GM12878 (cell line): ENCODE measurements at regions not wholly inside any gene's neighbourhood (a gene's known extent, or its start where the extent isn't known, plus 50 kb on each side); places are given as distances from the start of the nearest gene placed in this dataset.

ENCODE experiments used
- ATAC-seq: fragments of 200-7000 bp; cut with Tn5 transposase; 3 replicates; pipeline ENCODE4 v1.9.1; 2020; ENCODE audit warnings: mild to moderate bottlenecking, moderate library complexity
- BruUV-seq: library from RNA; stranded (reverse); fragments of 400-500 nt; replicated peaks from 2 replicates; lab custom pipeline; 2021; lab: Mats Ljungman, UMichigan
- CTCF ChIA-PET: fragments of 300-600 bp; sonication (Branson Sonifier 250); formaldehyde crosslinking; extraction: SDS; loops from one replicate; lab custom pipeline; 2021; ENCODE audit warnings: inconsistent platforms; lab: Yijun Ruan, JAX
- POLR2A ChIA-PET: fragments of 350-600 bp; formaldehyde crosslinking; extraction: SDS; loops from one replicate; lab custom pipeline; 2021; ENCODE audit warnings: inconsistent platforms; lab: Charles Lee
- RAD21 ChIA-PET: fragments of 300-600 bp; sonication (Branson Sonifier 250); formaldehyde crosslinking; loops from one replicate; lab custom pipeline; 2023; ENCODE audit warnings: antibody characterized with exemption; ENCODE audit not compliant: unreplicated experiment; lab: Charles Lee
- SMC1A ChIA-PET: fragments of 300-600 bp; sonication (Branson Sonifier 250); formaldehyde crosslinking; loops from one replicate; lab custom pipeline; 2023; ENCODE audit not compliant: unreplicated experiment, uncharacterized antibody; lab: Charles Lee
- DNase-seq: peaks from one replicate; pipeline ENCODE4 v3.0.0-alpha.2; 2011; ENCODE audit warnings: low read depth, low spot score
- FAIRE-seq: peaks from 3 replicates; lab custom pipeline; 2011; peaks lifted over from hg19 to GRCh38; lab: Jason Lieb, UNC
- H2AFZ ChIP-seq: 2 replicates; pipeline ENCODE4 v1.6.0; 2011; ENCODE audit warnings: low read depth, low read length, control low read depth; ENCODE audit not compliant: control insufficient read depth
- H3K27ac ChIP-seq: 2 replicates; pipeline ENCODE4 v1.5.1; 2011; ENCODE audit warnings: control low read depth; ENCODE audit not compliant: control insufficient read depth, insufficient read depth
- H3K27me3 ChIP-seq, 2 experiments: replicated peaks in 1 of 2; 2 replicates each; pipeline versions ENCODE4 v1.6.0 to v1.6.1; 2011; ENCODE audit warnings: low read length in 1 of 2; ENCODE audit not compliant: control insufficient read depth in 2 of 2, insufficient read depth in 2 of 2
- H3K36me3 ChIP-seq, 2 experiments: 2 replicates each; pipeline ENCODE4 v1.5.1; 2011; ENCODE audit warnings: low read length in 1 of 2; ENCODE audit not compliant: control insufficient read depth in 2 of 2, insufficient read depth in 2 of 2
- H3K4me1 ChIP-seq: 2 replicates; pipeline ENCODE4 v1.6.1; 2011; ENCODE audit warnings: mild to moderate bottlenecking, low read length, moderate library complexity, mixed read lengths; ENCODE audit not compliant: control insufficient read depth, insufficient read depth
- H3K4me2 ChIP-seq: 2 replicates; pipeline ENCODE4 v1.6.0; 2011; ENCODE audit warnings: control low read depth; ENCODE audit not compliant: control insufficient read depth, insufficient read depth
- H3K4me3 ChIP-seq: fragments of 200-600 bp; sonication (generic); 2 replicates; pipeline ENCODE4 v1.5.1; 2016
- H3K79me2 ChIP-seq: 2 replicates; pipeline ENCODE4 v1.6.0; 2011; ENCODE audit warnings: low read length; ENCODE audit not compliant: control insufficient read depth, insufficient read depth
- H3K9ac ChIP-seq: 2 replicates; pipeline ENCODE4 v1.8.0; 2011; ENCODE audit warnings: low read length, control low read depth, mixed read lengths; ENCODE audit not compliant: control insufficient read depth, insufficient read depth
- H3K9me3 ChIP-seq: replicated peaks from 3 replicates; pipeline ENCODE4 v1.5.1; 2011; ENCODE audit warnings: mild to moderate bottlenecking, low read length; ENCODE audit not compliant: control insufficient read depth, insufficient read depth
- H4K20me1 ChIP-seq: 2 replicates; pipeline ENCODE4 v1.6.0; 2011; ENCODE audit not compliant: control insufficient read depth, insufficient read depth
- ASH2L ChIP-seq: fragments of 300-600, 200-600 bp; sonication (generic); IDR thresholded peaks from 2 replicates; pipeline ENCODE4 v1.6.1; 2017; ENCODE audit warnings: low read depth, mild to moderate bottlenecking, borderline replicate concordance
- CBFB ChIP-seq: IDR thresholded peaks from 2 replicates; pipeline ENCODE4 v1.6.1; 2016; ENCODE audit warnings: antibody characterized with exemption, low read depth
- CBX5 ChIP-seq: sonication (generic); IDR thresholded peaks from 2 replicates; pipeline ENCODE4 v1.6.1; 2016; ENCODE audit warnings: low read depth, moderate library complexity, mild to moderate bottlenecking, inconsistent platforms
- CHD2 ChIP-seq: IDR thresholded peaks from 2 replicates; pipeline ENCODE4 v1.6.1; 2011; ENCODE audit warnings: low read depth, low read length, improper control_type of control experiment, borderline replicate concordance
- DPF2 ChIP-seq: fragments of 450-650 bp; IDR thresholded peaks from 2 replicates; pipeline ENCODE4 v1.6.1; 2017; ENCODE audit warnings: mild to moderate bottlenecking
- E2F4 ChIP-seq: IDR thresholded peaks from 2 replicates; pipeline ENCODE4 v1.6.1; 2012; ENCODE audit warnings: low read depth, low read length, improper control_type of control experiment
- EGR1 ChIP-seq, 2 experiments: IDR thresholded peaks; 1 replicate in 1 of 2; 2 replicates in 1 of 2; pipeline ENCODE4 v1.6.1; 2011 to 2012; ENCODE audit warnings: low read depth in 2 of 2, low read length in 2 of 2, borderline replicate concordance in 1 of 2, mild to moderate bottlenecking in 1 of 2, moderate library complexity in 1 of 2
- ESRRA ChIP-seq: IDR thresholded peaks from 2 replicates; pipeline ENCODE4 v1.6.1; 2012; ENCODE audit warnings: mild to moderate bottlenecking, low read length, improper control_type of control experiment
- FOXK2 ChIP-seq: fragments of 450-650 bp; IDR thresholded peaks from 2 replicates; pipeline ENCODE4 v1.6.1; 2017; ENCODE audit warnings: mild to moderate bottlenecking, moderate library complexity
- MYB ChIP-seq: fragments of 150-350 bp; IDR thresholded peaks from 2 replicates; pipeline ENCODE4 v1.6.1; 2014; ENCODE audit warnings: mild to moderate bottlenecking, low read depth, low read length, borderline replicate concordance
- PAX5 ChIP-seq: IDR thresholded peaks from 2 replicates; pipeline ENCODE4 v1.6.1; 2011; ENCODE audit warnings: low read depth, low read length, borderline replicate concordance
- POLR2AphosphoS2 ChIP-seq: IDR thresholded peaks from 2 replicates; pipeline ENCODE4 v1.6.1; 2011; ENCODE audit warnings: low read depth, mild to moderate bottlenecking, low read length, improper control_type of control experiment, moderate library complexity
- RUNX3 ChIP-seq: IDR thresholded peaks from 2 replicates; pipeline ENCODE4 v1.6.1; 2012; ENCODE audit warnings: low read length, inconsistent platforms
- SMC3 ChIP-seq: IDR thresholded peaks from 2 replicates; pipeline ENCODE4 v1.6.1; 2011; ENCODE audit warnings: low read length, improper control_type of control experiment, borderline replicate concordance
- SUZ12 ChIP-seq: fragments of 200-600 bp; sonication (generic); IDR thresholded peaks from one replicate; pipeline ENCODE4 v1.6.1; 2018; ENCODE audit warnings: antibody characterized with exemption, mild to moderate bottlenecking; ENCODE audit not compliant: unreplicated experiment
- TAF1 ChIP-seq: IDR thresholded peaks from 2 replicates; pipeline ENCODE4 v1.6.1; 2011; ENCODE audit warnings: mild to moderate bottlenecking, low read depth, low read length, borderline replicate concordance
- TBL1XR1 ChIP-seq: IDR thresholded peaks from 2 replicates; pipeline ENCODE4 v1.6.1; 2012; ENCODE audit warnings: low read depth, low read length, improper control_type of control experiment
- ZBED1 ChIP-seq: IDR thresholded peaks from 2 replicates; pipeline ENCODE4 v1.6.1; 2016; ENCODE audit warnings: borderline replicate concordance
- ZBTB33 ChIP-seq: fragments of 450-650 bp; IDR thresholded peaks from 2 replicates; pipeline ENCODE4 v1.6.1; 2017; ENCODE audit warnings: mild to moderate bottlenecking
- ZNF622 ChIP-seq: fragments of 450-650 bp; IDR thresholded peaks from 2 replicates; pipeline ENCODE4 v1.6.1; 2017; ENCODE audit warnings: mild to moderate bottlenecking, inconsistent platforms
- WGBS: methylation state at CpG from one replicate; pipeline ENCODE4 v1.1.6; 2016; ENCODE audit warnings: low lambda C conversion rate; ENCODE audit not compliant: insufficient replicate concordance, insufficient coverage; ENCODE audit errors: missing lambda C conversion rate; 5-methylcytosine and 5-hydroxymethylcytosine counted together
- in situ Hi-C: fragments of 300-500 bp; cut with MboI; formaldehyde crosslinking; loops from 9 replicates; pipeline ENCODE4 v1.14.3; 2018; ENCODE audit warnings: mixed read lengths
- intact Hi-C: fragments of 100-400 bp; cut with micrococcal nuclease; formaldehyde crosslinking; loops from one replicate; pipeline ENCODE4 v1.14.2; 2022; ENCODE audit not compliant: unreplicated experiment

- intact Hi-C loops, result no loop called here
These were observed 251.9 kb downstream of the GRB14 start for GRCh38 chr2:164369366-164369765.

GRCh38 chr2:164368896-164369295 lies 252.4 kb downstream of the GRB14 start:
- no peaks in the 10 kb centered on the region for H3K4me1 ChIP-seq
- ChIA-PET SMC1A (no interaction called here), RAD21 (no interaction called here)

More at GRCh38 chr2:164369366-164369765, 251.9 kb downstream of the GRB14 start:
- DNase-seq (no peak), ATAC-seq (no peak), FAIRE-seq (no peak)
- Histone ChIP-seq H3K4me2 (no peak overlapping the region), H3K4me3 (no peak overlapping the region), H2AFZ (no peak overlapping the region), H3K27me3 (no peaks in the 10 kb centered on the region), H4K20me1 (no peaks in the 10 kb centered on the region)
- in situ Hi-C loops, result no loop called here
- POLR2A ChIA-PET, result no interaction called here
- TF ChIP-seq TAF1, result no peak
- no peak for TF ChIP-seq SMC3
- no peak for TF ChIP-seq CHD2
- no peak for TF ChIP-seq POLR2AphosphoS2
- no peak for TF ChIP-seq DPF2
- TF ChIP-seq CBFB, result no peak
- no peak for TF ChIP-seq E2F4
- no peak for TF ChIP-seq MYB
- no peak for TF ChIP-seq ZBED1
- no peak for TF ChIP-seq ASH2L
- TF ChIP-seq, all 136 proteins: peak for 0
- no peaks in the 10 kb centered on the region for H3K36me3 ChIP-seq
- RAD21 ChIA-PET, result no interaction called here
- H3K4me1 ChIP-seq, result no peaks in the 10 kb centered on the region
- H3K9me3 ChIP-seq, result no peaks in the 10 kb centered on the region
- CTCF ChIA-PET, result no interaction called here
- 0% methylated on average over 1 of the region's 1 CpG for WGBS
- H3K9ac ChIP-seq, result no peak overlapping the region
- SMC1A ChIA-PET, result no interaction called here
- H3K79me2 ChIP-seq, result no peaks in the 10 kb centered on the region
- no TSS peak for BruUV-seq
- no peak overlapping the region for H3K27ac ChIP-seq

More at GRCh38 chr2:164368896-164369295, 252.4 kb downstream of the GRB14 start:
- ATAC-seq, result no peak
- H3K4me2 ChIP-seq, result no peak overlapping the region
- POLR2A ChIA-PET, result no interaction called here
- TF ChIP-seq ESRRA (no peak), CBX5 (no peak), ZNF622 (no peak), RUNX3 (no peak), FOXK2 (no peak), TBL1XR1 (no peak), EGR1 (IDR thresholded peaks at IDR 0.05; ENCODE audit: borderline replicate concordance in 1 of 2, low read depth in 2 of 2, low read length in 2 of 2) (no peak), ZBTB33 (no peak), SUZ12 (no peak), PAX5 (no peak)
- no peak for DNase-seq
- H3K9me3 ChIP-seq, result no peaks in the 10 kb centered on the region
- no peak overlapping the region for H3K27ac ChIP-seq
- no peak for FAIRE-seq
- CTCF ChIA-PET, result interaction anchor here (0.6 kb wide), 1 partner anchor 520 kb away, joined by 3 read pairs; no protein-coding TSS in a partner anchor
- no TSS peak for BruUV-seq
- H3K36me3 ChIP-seq, result no peaks in the 10 kb centered on the region
- in situ Hi-C loops, result no loop called here
- no peak overlapping the region for H3K4me3 ChIP-seq
- no peaks in the 10 kb centered on the region for H3K79me2 ChIP-seq
- no peak overlapping the region for H2AFZ ChIP-seq
- H3K9ac ChIP-seq, result no peak overlapping the region
- WGBS, result 48% methylated on average over 2 of the region's 2 CpGs
- no peaks in the 10 kb centered on the region for H4K20me1 ChIP-seq
- intact Hi-C loops, result no loop called here
- no peaks in the 10 kb centered on the region for H3K27me3 ChIP-seq
